Sigmoid colon (tissue), 4 donors: ENCODE measurements at regions not wholly inside any gene's neighbourhood (a gene's known extent, or its start where the extent isn't known, plus 50 kb on each side); places are given as distances from the start of the nearest gene placed in this dataset.
"Not testable (repeated sequence)": the region's sequence is repeated elsewhere in the genome, so short reads cannot be mapped to it uniquely, and the experiment has no call there.

Experiments
- CTCF ChIP-seq, 4 experiments: fragments of 450-650 bp in 3 of 4; fragments of 200-600 bp in 1 of 4; IDR thresholded peaks; one replicate each; pipeline ENCODE4 v1.5.1; 2016 to 2019; ENCODE audit warnings: antibody characterized with exemption in 4 of 4, mild to moderate bottlenecking in 3 of 4, moderate library complexity in 2 of 4
- POLR2AphosphoS5 ChIP-seq, 4 donors: sonication (generic); formaldehyde crosslinking; IDR thresholded peaks; one replicate each; pipeline ENCODE4 v1.6.1; 2017; ENCODE audit warnings: antibody characterized with exemption in 4 of 4

GRCh38 chr15:20342601-20343394, 198.8 kb downstream of the GOLGA6L6 start:
- TF ChIP-seq CTCF, POLR2AphosphoS5 (IDR thresholded peaks at IDR 0.05): not testable (repeated sequence)
